Psoas muscle (tissue), 7 donors: ENCODE measurements at regions not wholly inside any gene's neighbourhood (a gene's known extent, or its start where the extent isn't known, plus 50 kb on each side); places are given as distances from the start of the nearest gene placed in this dataset.

Experiments
- ATAC-seq, 4 donors: fragments of 200-7000 bp; cut with Tn5 transposase; one replicate each; pipeline ENCODE4 v1.9.1; 2020; ENCODE audit warnings: moderate library complexity in 3 of 4, mild to moderate bottlenecking in 2 of 4
- DNase-seq, 2 donors: peaks; one replicate each; pipeline ENCODE4 v3.0.0-alpha.2; 2020
- H3K27ac ChIP-seq: fragments of 200-600 bp; one replicate; pipeline ENCODE4 v1.8.0; 2022
- H3K27me3 ChIP-seq, 3 donors: fragments of 200-600 bp in 1 of 3; one replicate each; pipeline versions ENCODE4 v1.6.1 to v1.8.0; 2013 to 2022; ENCODE audit warnings: low read length in 2 of 3, mild to moderate bottlenecking in 2 of 3, moderate library complexity in 1 of 3; ENCODE audit not compliant: insufficient read depth in 3 of 3
- H3K36me3 ChIP-seq, 2 donors: fragments of 200-600 bp in 1 of 2; one replicate each; pipeline versions ENCODE4 v1.6.1 to v1.8.0; 2013 to 2022; ENCODE audit warnings: low read depth in 1 of 2, mild to moderate bottlenecking in 1 of 2, moderate library complexity in 1 of 2; ENCODE audit not compliant: insufficient read depth in 1 of 2
- H3K4me1 ChIP-seq: fragments of 200-600 bp; one replicate; pipeline ENCODE4 v1.8.0; 2022
- H3K4me3 ChIP-seq: fragments of 200-600 bp; one replicate; pipeline ENCODE4 v1.8.0; 2022; ENCODE audit warnings: mild to moderate bottlenecking
- H3K9me3 ChIP-seq: fragments of 200-600 bp; one replicate; pipeline ENCODE4 v1.8.0; 2022
- CTCF ChIP-seq: fragments of 200-600 bp; IDR thresholded peaks from one replicate; pipeline ENCODE4 v1.8.0; 2022; ENCODE audit warnings: antibody characterized with exemption
- WGBS, 3 donors: extraction: QIAGEN DNeasy Blood & Tissue Kit; methylation state at CpG; one replicate each; pipeline versions ENCODE4 v1.1.6 to v1.1.7; 2013; 5-methylcytosine and 5-hydroxymethylcytosine counted together
- intact Hi-C, 2 donors: fragments of 100-400 bp; cut with DNase I; formaldehyde crosslinking; loops; one replicate each; pipeline versions ENCODE4 v1.11.0 to v1.14.2; 2022
- donor health status: healthy with polysubstance abuse.
- donor health status: DM: no; HTN: no; CAD: no; lungs with moderate emphysema.
- donor health status: Bipolar disorder and iron deficiency.
- donor health status: healthy.
- donor health status: DM: yes; HTN: yes; CAD: no.
- donor health status: DM: no; HTN: no; CAD: no.
- donor health status: DM: yes; HTN: yes; CAD: no.

- no peak for TF ChIP-seq CTCF
- Histone ChIP-seq H3K36me3 (no peaks in the 10 kb centered on the region), H3K4me1 (no peaks in the 10 kb centered on the region), H3K27me3 (no peaks in the 10 kb centered on the region), H3K9me3 (no peaks in the 10 kb centered on the region), H3K27ac (no peak overlapping the region), H3K4me3 (no peak overlapping the region)
- intact Hi-C loops = no loop called here
- ATAC-seq (no peak), DNase-seq (no peak)
- 79 to 84% (median 80%) methylated on average over 7 of the region's 7 CpGs for WGBS, 3 donors
These were observed 139.0 kb upstream of the TRIB2 start for GRCh38 chr2:12577567-12578253.

GRCh38 chr2:12579018-12579417 lies 137.7 kb upstream of the TRIB2 start:
- no peak for DNase-seq
- H3K27ac ChIP-seq = no peak overlapping the region
- no peaks in the 10 kb centered on the region for H3K27me3 ChIP-seq
- TF ChIP-seq CTCF = no peak
- 67 to 83% (median 81%) methylated on average over 1 of the region's 1 CpG for WGBS, 3 donors
- H3K4me1 ChIP-seq = no peaks in the 10 kb centered on the region
- intact Hi-C loops = no loop called here
- ATAC-seq = no peak
- H3K4me3 ChIP-seq = no peak overlapping the region
- no peaks in the 10 kb centered on the region for H3K9me3 ChIP-seq
- no peaks in the 10 kb centered on the region for H3K36me3 ChIP-seq

GRCh38 chr2:12584338-12584737 lies 132.4 kb upstream of the TRIB2 start:
- no peak overlapping the region for H3K4me3 ChIP-seq
- DNase-seq (no peak), ATAC-seq (no peak)
- H3K4me1 ChIP-seq = no peaks in the 10 kb centered on the region
- H3K27me3 ChIP-seq = no peaks in the 10 kb centered on the region
- no peak overlapping the region for H3K27ac ChIP-seq
- WGBS, 3 donors = 84 to 89% (median 88%) methylated on average over 3 of the region's 3 CpGs
- intact Hi-C loops = no loop called here
- TF ChIP-seq CTCF = no peak
- no peaks in the 10 kb centered on the region for H3K9me3 ChIP-seq
- H3K36me3 ChIP-seq = no peaks in the 10 kb centered on the region

GRCh38 chr2:12585784-12586183 lies 131.0 kb upstream of the TRIB2 start:
- ATAC-seq = no peak
- Histone ChIP-seq H3K36me3 (no peaks in the 10 kb centered on the region), H3K4me3 (no peak overlapping the region), H3K27me3 (no peaks in the 10 kb centered on the region), H3K9me3 (no peaks in the 10 kb centered on the region), H3K27ac (no peak overlapping the region), H3K4me1 (no peaks in the 10 kb centered on the region)
- WGBS, 3 donors = 85 to 91% (median 89%) methylated on average over 2 of the region's 2 CpGs
- DNase-seq = no peak
- TF ChIP-seq CTCF = no peak
- intact Hi-C loops = no loop called here

- 74 to 85% (median 78%) methylated on average over 2 of the region's 2 CpGs for WGBS, 3 donors
- no peaks in the 10 kb centered on the region for H3K4me1 ChIP-seq
- H3K36me3 ChIP-seq = no peaks in the 10 kb centered on the region
- H3K9me3 ChIP-seq = no peaks in the 10 kb centered on the region
- H3K27me3 ChIP-seq = no peaks in the 10 kb centered on the region
- no peak for DNase-seq
- TF ChIP-seq CTCF = no peak
- no peak for ATAC-seq
- intact Hi-C loops = no loop called here
- H3K4me3 ChIP-seq = no peak overlapping the region
- no peak overlapping the region for H3K27ac ChIP-seq
These were observed 129.5 kb upstream of the TRIB2 start for GRCh38 chr2:12587228-12587627.
